ENCODE measurements at regions not wholly inside any gene's neighbourhood (a gene's known extent, or its start where the extent isn't known, plus 50 kb on each side); places are given as distances from the start of the nearest gene placed in this dataset.

DNA sequence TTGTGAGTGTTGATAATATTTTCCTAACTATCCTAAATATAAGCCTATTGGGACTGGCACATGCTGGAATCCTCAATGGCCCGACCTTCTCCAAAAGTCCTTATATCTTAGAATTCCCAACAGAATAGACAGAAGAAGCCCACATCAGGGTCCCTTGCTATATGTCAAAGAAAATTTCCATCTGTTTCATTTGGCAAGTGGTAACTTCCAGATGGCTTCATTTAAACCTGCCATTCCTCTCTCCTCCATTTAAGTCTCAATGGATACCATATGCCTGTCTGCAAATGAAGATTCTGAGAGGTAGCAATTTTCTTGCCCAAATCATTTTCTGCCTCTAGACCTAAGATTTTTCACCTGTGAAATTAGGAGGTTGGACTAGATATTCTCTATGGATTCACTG, 73.1 kb upstream of the KCNA4 start:
- no peaks in the 10 kb centered on the region for H3K9me3 ChIP-seq (ENCODE audit: control insufficient read depth in 2 of 2, insufficient read depth in 1 of 2, low read length in 1 of 2)
- no peaks in the 10 kb centered on the region for H3K36me3 ChIP-seq (ENCODE audit: control insufficient read depth in 2 of 2, insufficient read depth in 2 of 2, low read length in 1 of 2)
- no peak for DNase-seq (ENCODE audit: low read depth in 6 of 9, low spot score in 9 of 9)
- no peaks in the 10 kb centered on the region for H3K27me3 ChIP-seq (ENCODE audit: control insufficient read depth in 2 of 2, insufficient read depth in 1 of 2, low read length in 1 of 2)
- H3K27ac ChIP-seq (ENCODE audit: low read depth in 1 of 2, low read length in 1 of 2): no peak overlapping the region
- WGBS: 89% methylated on average over 1 of the region's 1 CpG
- H3K4me3 ChIP-seq (ENCODE audit: low read length in 2 of 2): no peak overlapping the region
- no peaks in the 10 kb centered on the region for H3K4me1 ChIP-seq (ENCODE audit: control insufficient read depth in 2 of 2, insufficient read depth in 2 of 2, low read length in 2 of 2)

DNA sequence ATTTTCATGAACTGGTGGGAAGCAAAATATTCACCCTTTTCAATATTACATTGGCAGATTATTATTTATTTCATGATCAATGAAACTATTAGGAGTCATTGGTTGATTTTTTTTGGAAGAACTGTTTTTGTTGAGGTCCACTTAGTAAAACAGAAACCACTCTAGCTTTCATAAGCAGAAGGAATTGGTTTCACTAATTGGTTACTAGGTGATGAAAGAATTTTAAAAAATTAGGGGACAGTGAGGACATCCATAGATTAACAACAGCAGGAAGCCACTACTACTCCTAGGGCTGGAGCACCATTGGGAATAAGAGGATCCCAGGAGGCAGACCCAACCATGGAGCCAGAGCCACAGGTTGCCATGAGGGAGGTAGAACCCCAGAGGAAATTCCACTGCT, 74.4 kb upstream of the KCNA4 start:
- H3K27me3 ChIP-seq (ENCODE audit: control insufficient read depth in 2 of 2, insufficient read depth in 1 of 2, low read length in 1 of 2): no peaks in the 10 kb centered on the region
- no peak overlapping the region for H3K4me3 ChIP-seq (ENCODE audit: low read length in 2 of 2)
- no peaks in the 10 kb centered on the region for H3K36me3 ChIP-seq (ENCODE audit: control insufficient read depth in 2 of 2, insufficient read depth in 2 of 2, low read length in 1 of 2)
- DNase-seq (ENCODE audit: low read depth in 6 of 9, low spot score in 9 of 9): no peak
- no peaks in the 10 kb centered on the region for H3K9me3 ChIP-seq (ENCODE audit: control insufficient read depth in 2 of 2, insufficient read depth in 1 of 2, low read length in 1 of 2)
- no peaks in the 10 kb centered on the region for H3K4me1 ChIP-seq (ENCODE audit: control insufficient read depth in 2 of 2, insufficient read depth in 2 of 2, low read length in 2 of 2)
- no peak overlapping the region for H3K27ac ChIP-seq (ENCODE audit: low read depth in 1 of 2, low read length in 1 of 2)

DNA sequence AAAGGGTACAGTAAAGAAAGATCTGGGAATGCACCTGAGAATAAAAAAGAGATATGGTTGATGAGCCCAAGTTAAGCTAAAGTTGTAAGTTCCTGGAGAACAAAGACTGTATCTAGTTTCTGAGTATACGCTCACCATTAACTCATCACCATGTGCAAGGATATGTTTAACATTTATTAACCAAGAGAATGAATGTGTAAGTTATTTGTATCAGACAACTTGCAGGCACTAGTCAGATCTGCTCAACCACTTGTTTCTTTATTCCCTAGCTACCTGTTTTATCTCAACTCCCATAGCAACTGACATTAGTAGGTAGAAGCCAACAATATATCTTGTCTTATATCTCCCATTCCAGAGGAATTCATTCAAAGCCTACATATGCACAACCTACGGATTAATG, 74.9 kb upstream of the KCNA4 start:
- Histone ChIP-seq H3K4me3 (ENCODE audit: low read length in 2 of 2) (no peak overlapping the region), H3K9me3 (ENCODE audit: control insufficient read depth in 2 of 2, insufficient read depth in 1 of 2, low read length in 1 of 2) (no peaks in the 10 kb centered on the region), H3K27me3 (ENCODE audit: control insufficient read depth in 2 of 2, insufficient read depth in 1 of 2, low read length in 1 of 2) (no peaks in the 10 kb centered on the region), H3K4me1 (ENCODE audit: control insufficient read depth in 2 of 2, insufficient read depth in 2 of 2, low read length in 2 of 2) (no peaks in the 10 kb centered on the region), H3K36me3 (ENCODE audit: control insufficient read depth in 2 of 2, insufficient read depth in 2 of 2, low read length in 1 of 2) (no peaks in the 10 kb centered on the region), H3K27ac (ENCODE audit: low read depth in 1 of 2, low read length in 1 of 2) (no peak overlapping the region)
- no peak for DNase-seq (ENCODE audit: low read depth in 6 of 9, low spot score in 9 of 9)
- WGBS: 94% methylated on average over 2 of the region's 2 CpGs

DNA sequence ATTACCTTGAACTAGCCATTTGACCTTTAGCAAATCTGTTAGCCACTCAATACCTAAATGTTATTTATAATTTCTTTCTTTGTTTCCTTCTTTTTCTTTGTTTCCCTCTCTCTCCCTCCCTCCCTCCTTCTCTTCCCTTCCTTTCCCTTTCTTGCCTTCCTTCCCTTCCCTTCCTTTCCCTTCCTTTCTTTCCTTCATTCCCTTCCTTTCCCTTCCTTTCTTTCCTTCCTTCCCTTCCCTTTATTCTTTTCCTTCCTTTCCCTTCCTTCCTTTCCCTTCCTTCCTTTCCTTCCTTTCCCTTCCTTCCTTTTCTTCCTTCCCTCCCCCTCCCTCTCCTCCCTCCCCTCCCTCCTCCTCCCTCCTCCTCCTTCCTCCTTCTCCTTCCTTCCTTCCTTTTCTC, 75.7 kb upstream of the KCNA4 start:
- no peak overlapping the region for H3K4me3 ChIP-seq (ENCODE audit: low read length in 2 of 2)
- H3K36me3 ChIP-seq (ENCODE audit: control insufficient read depth in 2 of 2, insufficient read depth in 2 of 2, low read length in 1 of 2): no peaks in the 10 kb centered on the region
- H3K27ac ChIP-seq (ENCODE audit: low read depth in 1 of 2, low read length in 1 of 2): no peak overlapping the region
- DNase-seq (ENCODE audit: low read depth in 6 of 9, low spot score in 9 of 9): no peak
- no peaks in the 10 kb centered on the region for H3K9me3 ChIP-seq (ENCODE audit: control insufficient read depth in 2 of 2, insufficient read depth in 1 of 2, low read length in 1 of 2)
- no peaks in the 10 kb centered on the region for H3K27me3 ChIP-seq (ENCODE audit: control insufficient read depth in 2 of 2, insufficient read depth in 1 of 2, low read length in 1 of 2)
- no peaks in the 10 kb centered on the region for H3K4me1 ChIP-seq (ENCODE audit: control insufficient read depth in 2 of 2, insufficient read depth in 2 of 2, low read length in 2 of 2)

DNA sequence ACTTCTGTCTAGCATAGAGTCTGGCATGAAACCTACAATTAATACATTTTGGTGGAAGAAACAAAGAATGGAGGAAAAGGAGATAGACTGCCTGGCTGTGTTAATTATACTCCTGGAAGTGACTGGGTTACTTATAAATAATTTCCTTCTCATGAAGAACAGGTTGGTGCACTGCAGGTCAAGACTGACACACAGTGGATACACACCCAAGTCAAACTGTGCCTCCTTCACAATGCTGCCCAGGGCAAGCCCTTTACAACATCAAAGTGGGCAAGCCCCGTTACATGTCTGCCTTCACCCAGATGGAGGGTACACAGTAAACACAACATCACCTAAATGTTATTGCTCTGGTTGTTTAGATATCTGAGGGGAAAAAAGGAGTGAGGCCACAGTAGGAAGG, 83.7 kb upstream of the KCNA4 start:
- no peak for DNase-seq (ENCODE audit: low read depth in 6 of 9, low spot score in 9 of 9)
- no peaks in the 10 kb centered on the region for H3K27me3 ChIP-seq (ENCODE audit: control insufficient read depth in 2 of 2, insufficient read depth in 1 of 2, low read length in 1 of 2)
- H3K4me1 ChIP-seq (ENCODE audit: control insufficient read depth in 2 of 2, insufficient read depth in 2 of 2, low read length in 2 of 2): no peaks in the 10 kb centered on the region
- no peak overlapping the region for H3K4me3 ChIP-seq (ENCODE audit: low read length in 2 of 2)
- WGBS: 98% methylated on average over 1 of the region's 1 CpG
- no peaks in the 10 kb centered on the region for H3K9me3 ChIP-seq (ENCODE audit: control insufficient read depth in 2 of 2, insufficient read depth in 1 of 2, low read length in 1 of 2)
- H3K27ac ChIP-seq (ENCODE audit: low read depth in 1 of 2, low read length in 1 of 2): no peak overlapping the region
- no peaks in the 10 kb centered on the region for H3K36me3 ChIP-seq (ENCODE audit: control insufficient read depth in 2 of 2, insufficient read depth in 2 of 2, low read length in 1 of 2)

DNA sequence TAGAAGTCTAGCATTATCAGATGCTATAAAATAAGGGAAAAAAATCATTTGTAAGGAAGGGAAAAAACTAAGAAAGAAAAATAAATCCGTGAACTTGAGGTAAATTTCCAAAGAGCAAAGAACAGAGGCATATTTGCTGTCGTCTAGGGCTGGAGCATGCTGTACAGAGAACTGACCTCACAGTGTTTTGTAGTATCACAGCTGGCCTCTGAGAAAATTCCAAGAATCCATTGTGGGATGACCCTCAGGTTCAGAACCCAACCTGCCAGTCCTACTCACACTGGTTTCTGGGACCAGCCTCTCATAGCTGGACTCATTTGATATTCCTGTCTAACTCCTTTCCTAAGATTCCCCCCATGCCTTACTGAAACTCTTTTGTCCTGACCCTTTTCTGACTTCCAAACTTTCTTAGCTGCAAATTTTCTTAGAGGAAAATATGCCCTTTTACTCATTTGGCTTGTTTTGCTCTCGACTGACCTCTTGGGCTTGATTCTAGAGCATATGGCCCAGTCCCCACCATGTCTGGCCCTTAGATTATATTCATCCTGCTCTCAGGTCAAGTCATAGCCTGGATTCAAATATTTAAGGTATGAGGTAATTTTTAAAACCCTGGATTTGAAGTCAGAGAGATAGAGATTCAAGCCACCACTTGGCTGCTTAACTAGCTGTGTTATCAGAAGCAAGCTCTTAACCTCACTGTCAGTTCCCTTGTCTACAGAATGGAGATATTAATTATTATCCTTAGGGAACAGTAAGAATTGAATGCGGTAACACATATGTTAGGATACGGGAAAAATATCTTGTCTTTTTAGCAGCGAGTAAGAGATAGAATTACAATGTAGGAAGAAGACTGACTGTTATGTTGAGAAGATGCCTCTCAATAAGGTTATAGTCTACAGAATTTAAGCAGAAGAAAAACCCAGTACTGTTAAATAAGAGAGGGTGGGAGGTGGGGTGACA, 89.7 kb upstream of the KCNA4 start:
- DNase-seq (ENCODE audit: low read depth in 6 of 9, low spot score in 9 of 9): no peak
- Histone ChIP-seq H3K4me3 (ENCODE audit: low read length in 2 of 2) (no peak overlapping the region), H3K4me1 (ENCODE audit: control insufficient read depth in 2 of 2, insufficient read depth in 2 of 2, low read length in 2 of 2) (no peaks in the 10 kb centered on the region), H3K27ac (ENCODE audit: low read depth in 1 of 2, low read length in 1 of 2) (no peak overlapping the region), H3K36me3 (ENCODE audit: control insufficient read depth in 2 of 2, insufficient read depth in 2 of 2, low read length in 1 of 2) (no peaks in the 10 kb centered on the region), H3K27me3 (ENCODE audit: control insufficient read depth in 2 of 2, insufficient read depth in 1 of 2, low read length in 1 of 2) (no peaks in the 10 kb centered on the region), H3K9me3 (ENCODE audit: control insufficient read depth in 2 of 2, insufficient read depth in 1 of 2, low read length in 1 of 2) (no peaks in the 10 kb centered on the region)
- WGBS: 68% methylated on average over 6 of the region's 6 CpGs

DNA sequence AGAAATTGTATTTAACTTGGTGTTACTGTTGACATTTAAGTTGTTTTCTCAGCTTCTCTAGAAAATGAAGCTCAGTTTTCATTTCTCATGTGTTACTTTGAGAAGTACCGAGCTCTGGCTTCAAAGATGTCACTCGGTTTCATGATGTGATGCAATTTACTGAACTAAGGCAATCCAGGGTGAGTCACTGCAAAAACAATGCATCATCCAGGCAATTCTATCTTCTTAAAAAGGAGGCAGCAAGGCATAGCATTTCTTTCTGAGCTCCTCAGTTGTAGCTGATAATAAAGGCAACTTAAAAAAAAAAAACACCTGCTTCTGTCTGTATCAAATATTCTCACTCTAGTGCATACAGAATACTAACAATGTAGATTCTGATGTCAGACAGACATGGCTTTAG, 91.1 kb upstream of the KCNA4 start:
- no peaks in the 10 kb centered on the region for H3K36me3 ChIP-seq (ENCODE audit: control insufficient read depth in 2 of 2, insufficient read depth in 2 of 2, low read length in 1 of 2)
- no peak overlapping the region for H3K27ac ChIP-seq (ENCODE audit: low read depth in 1 of 2, low read length in 1 of 2)
- H3K27me3 ChIP-seq (ENCODE audit: control insufficient read depth in 2 of 2, insufficient read depth in 1 of 2, low read length in 1 of 2): no peaks in the 10 kb centered on the region
- H3K9me3 ChIP-seq (ENCODE audit: control insufficient read depth in 2 of 2, insufficient read depth in 1 of 2, low read length in 1 of 2): no peaks in the 10 kb centered on the region
- H3K4me1 ChIP-seq (ENCODE audit: control insufficient read depth in 2 of 2, insufficient read depth in 2 of 2, low read length in 2 of 2): no peaks in the 10 kb centered on the region
- no peak for DNase-seq (ENCODE audit: low read depth in 6 of 9, low spot score in 9 of 9)
- WGBS: 91% methylated on average over 2 of the region's 2 CpGs
- H3K4me3 ChIP-seq (ENCODE audit: low read length in 2 of 2): no peak overlapping the region

DNA sequence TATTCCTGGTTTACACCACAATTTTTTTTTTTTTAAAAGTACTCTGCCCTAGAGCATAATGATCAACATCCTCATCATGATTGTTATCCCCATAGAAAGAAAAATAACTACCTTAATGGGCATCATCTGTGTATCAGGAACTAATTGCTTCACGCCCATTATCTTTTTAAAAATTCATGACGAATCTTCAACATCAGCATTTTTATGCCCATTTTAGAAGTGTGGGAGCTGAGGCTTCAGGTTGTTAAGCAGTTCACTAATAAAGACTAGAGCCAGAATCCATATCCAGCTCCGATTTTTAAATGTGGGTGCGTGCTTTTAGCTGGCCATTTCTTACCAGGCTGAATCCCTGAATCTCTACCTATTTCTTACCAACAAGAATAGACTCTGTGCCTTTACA, 92.9 kb upstream of the KCNA4 start:
- Histone ChIP-seq H3K36me3 (ENCODE audit: control insufficient read depth in 2 of 2, insufficient read depth in 2 of 2, low read length in 1 of 2) (no peaks in the 10 kb centered on the region), H3K27me3 (ENCODE audit: control insufficient read depth in 2 of 2, insufficient read depth in 1 of 2, low read length in 1 of 2) (no peaks in the 10 kb centered on the region), H3K4me3 (ENCODE audit: low read length in 2 of 2) (no peak overlapping the region), H3K4me1 (ENCODE audit: control insufficient read depth in 2 of 2, insufficient read depth in 2 of 2, low read length in 2 of 2) (no peaks in the 10 kb centered on the region), H3K9me3 (ENCODE audit: control insufficient read depth in 2 of 2, insufficient read depth in 1 of 2, low read length in 1 of 2) (no peaks in the 10 kb centered on the region), H3K27ac (ENCODE audit: low read depth in 1 of 2, low read length in 1 of 2) (no peak overlapping the region)
- 96% methylated on average over 4 of the region's 4 CpGs for WGBS
- DNase-seq (ENCODE audit: low read depth in 6 of 9, low spot score in 9 of 9): no peak

DNA sequence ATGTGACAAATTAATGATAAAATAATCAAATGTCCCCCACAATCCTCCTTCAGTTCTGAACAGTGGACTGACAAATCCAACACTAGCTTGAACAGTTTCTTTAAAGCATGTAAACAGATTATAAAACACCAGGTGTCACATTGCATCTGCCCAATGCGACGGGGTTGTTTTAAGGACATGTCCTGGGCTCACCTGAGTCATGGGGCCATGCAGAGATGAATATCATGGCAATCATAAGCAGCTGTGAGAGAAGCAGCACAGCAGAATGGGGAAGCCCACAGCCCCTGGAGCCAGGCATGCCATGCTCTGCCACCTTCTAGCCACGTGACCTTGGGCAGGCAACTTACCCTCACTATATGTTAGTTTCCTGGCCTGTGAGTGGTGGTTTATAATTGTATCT, 93.9 kb upstream of the KCNA4 start:
- Histone ChIP-seq H3K27ac (ENCODE audit: low read depth in 1 of 2, low read length in 1 of 2) (no peak overlapping the region), H3K4me3 (ENCODE audit: low read length in 2 of 2) (no peak overlapping the region), H3K4me1 (ENCODE audit: control insufficient read depth in 2 of 2, insufficient read depth in 2 of 2, low read length in 2 of 2) (no peaks in the 10 kb centered on the region), H3K27me3 (ENCODE audit: control insufficient read depth in 2 of 2, insufficient read depth in 1 of 2, low read length in 1 of 2) (no peaks in the 10 kb centered on the region), H3K9me3 (ENCODE audit: control insufficient read depth in 2 of 2, insufficient read depth in 1 of 2, low read length in 1 of 2) (no peaks in the 10 kb centered on the region), H3K36me3 (ENCODE audit: control insufficient read depth in 2 of 2, insufficient read depth in 2 of 2, low read length in 1 of 2) (no peaks in the 10 kb centered on the region)
- DNase-seq (ENCODE audit: low read depth in 6 of 9, low spot score in 9 of 9): no peak
- WGBS: 81% methylated on average over 3 of the region's 3 CpGs
